ENCODE measurements at regions not wholly inside any gene's neighbourhood (a gene's known extent, or its start where the extent isn't known, plus 50 kb on each side); places are given as distances from the start of the nearest gene placed in this dataset.
"Not testable (repeated sequence)": the region's sequence is repeated elsewhere in the genome, so short reads cannot be mapped to it uniquely, and the experiment has no call there.

DNA sequence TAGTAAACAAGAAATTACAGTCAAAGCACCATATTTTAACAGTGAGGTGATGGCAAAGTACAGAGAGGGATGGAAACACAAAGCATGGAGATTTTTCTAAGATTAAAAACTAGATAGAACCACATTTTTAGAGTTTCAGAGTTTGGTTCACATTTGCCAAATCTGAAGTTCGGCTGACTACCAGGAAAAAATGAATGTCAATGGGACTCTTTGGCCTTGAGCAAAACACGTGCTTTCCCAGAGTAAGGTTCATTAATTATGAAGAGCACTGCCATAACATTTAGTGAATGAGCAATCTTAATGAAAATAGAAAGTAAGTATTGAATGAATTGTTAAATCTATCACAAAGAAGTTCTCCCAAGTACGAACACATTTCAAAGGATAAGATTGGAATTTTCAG lies 571.2 kb upstream of the VRK2 start:
- H3K36me3 ChIP-seq = no peaks in the 10 kb centered on the region
- H3K4me1 ChIP-seq (ENCODE audit: low read depth) = peaks cover 8% of the 10 kb centered on the region
- no peak overlapping the region for H3K4me3 ChIP-seq
- no peaks in the 10 kb centered on the region for H3K9me3 ChIP-seq (ENCODE audit: low read depth)
- H3K27me3 ChIP-seq = no peaks in the 10 kb centered on the region
- no peak for TF ChIP-seq CTCF (IDR thresholded peaks at IDR 0.05; ENCODE audit: low read depth, low read length)
- H3K27ac ChIP-seq = no peak overlapping the region
- DNase-seq (ENCODE audit: low read depth in 1 of 2, low spot score in 1 of 2) = no peak

GRCh38 chr2:57479981-57480380 lies 566.6 kb upstream of the VRK2 start:
- H3K27ac ChIP-seq = no peak overlapping the region
- no peak overlapping the region for H3K4me3 ChIP-seq
- no peak for TF ChIP-seq CTCF (IDR thresholded peaks at IDR 0.05; ENCODE audit: low read depth, low read length)
- no peak for DNase-seq (ENCODE audit: low read depth in 1 of 2, low spot score in 1 of 2)
- no peaks in the 10 kb centered on the region for H3K9me3 ChIP-seq (ENCODE audit: low read depth)
- H3K27me3 ChIP-seq = no peaks in the 10 kb centered on the region
- H3K36me3 ChIP-seq = no peaks in the 10 kb centered on the region
- H3K4me1 ChIP-seq (ENCODE audit: low read depth) = peaks cover 8% of the 10 kb centered on the region

DNA sequence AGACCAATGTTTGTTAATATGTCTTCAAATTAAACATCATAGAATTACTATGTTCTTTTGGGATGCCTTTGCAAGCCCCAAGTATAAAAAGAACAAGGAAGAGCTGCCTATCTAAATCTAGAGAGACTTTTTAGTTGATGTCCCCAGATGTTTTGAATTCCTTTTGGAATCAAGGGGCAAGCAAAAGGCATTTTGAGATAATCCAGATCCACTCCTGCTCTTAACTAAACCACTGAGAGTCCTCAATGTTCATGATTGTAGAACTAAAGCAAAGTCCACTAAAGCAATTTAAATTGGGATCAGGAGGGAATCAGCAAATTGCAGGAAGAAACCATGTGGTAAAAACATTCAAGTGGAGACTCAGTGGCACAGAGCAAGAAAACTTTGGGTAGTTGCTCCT lies 558.5 kb upstream of the VRK2 start:
- TF ChIP-seq CTCF (IDR thresholded peaks at IDR 0.05; ENCODE audit: low read depth, low read length) = no peak
- peak overlapping the region; percentile 18 for H3K27ac ChIP-seq
- DNase-seq (ENCODE audit: low read depth in 1 of 2, low spot score in 1 of 2) = peak in 1 of 2 donors; percentile 60
- no peaks in the 10 kb centered on the region for H3K9me3 ChIP-seq (ENCODE audit: low read depth)
- H3K4me1 ChIP-seq (ENCODE audit: low read depth) = no peaks in the 10 kb centered on the region
- no peaks in the 10 kb centered on the region for H3K36me3 ChIP-seq
- H3K27me3 ChIP-seq = no peaks in the 10 kb centered on the region
- no peak overlapping the region for H3K4me3 ChIP-seq

GRCh38 chr2:57490741-57491140 lies 555.9 kb upstream of the VRK2 start:
- no peaks in the 10 kb centered on the region for H3K36me3 ChIP-seq
- H3K9me3 ChIP-seq (ENCODE audit: low read depth) = no peaks in the 10 kb centered on the region
- DNase-seq (ENCODE audit: low read depth in 1 of 2, low spot score in 1 of 2) = no peak
- no peak overlapping the region for H3K4me3 ChIP-seq
- H3K4me1 ChIP-seq (ENCODE audit: low read depth) = no peaks in the 10 kb centered on the region
- H3K27ac ChIP-seq = no peak overlapping the region
- TF ChIP-seq CTCF (IDR thresholded peaks at IDR 0.05; ENCODE audit: low read depth, low read length) = no peak
- H3K27me3 ChIP-seq = no peaks in the 10 kb centered on the region

GRCh38 chr2:57491213-57491612 lies 555.4 kb upstream of the VRK2 start:
- Histone ChIP-seq H3K9me3 (ENCODE audit: low read depth) (no peaks in the 10 kb centered on the region), H3K27ac (no peak overlapping the region), H3K27me3 (no peaks in the 10 kb centered on the region), H3K4me1 (ENCODE audit: low read depth) (no peaks in the 10 kb centered on the region), H3K4me3 (no peak overlapping the region), H3K36me3 (no peaks in the 10 kb centered on the region)
- TF ChIP-seq CTCF (IDR thresholded peaks at IDR 0.05; ENCODE audit: low read depth, low read length) = no peak
- DNase-seq (ENCODE audit: low read depth in 1 of 2, low spot score in 1 of 2) = no peak

GRCh38 chr2:57493966-57494365 lies 552.6 kb upstream of the VRK2 start:
- not testable (repeated sequence) for H3K27ac ChIP-seq; H3K4me1 ChIP-seq (ENCODE audit: low read depth); H3K36me3 ChIP-seq

More at GRCh38 chr2:57493966-57494365, 552.6 kb upstream of the VRK2 start:
- DNase-seq (ENCODE audit: low read depth in 1 of 2, low spot score in 1 of 2); H3K9me3 ChIP-seq (ENCODE audit: low read depth); H3K4me3 ChIP-seq; H3K27me3 ChIP-seq: not testable (repeated sequence)

Data from cardiac muscle cell (in vitro differentiated cells and primary cell).